ENCODE measurements at regions not wholly inside any gene's neighbourhood (a gene's known extent, or its start where the extent isn't known, plus 50 kb on each side); places are given as distances from the start of the nearest gene placed in this dataset.
"Not testable (repeated sequence)": the region's sequence is repeated elsewhere in the genome, so short reads cannot be mapped to it uniquely, and the experiment has no call there.

GRCh38 chr17:77802811-77803220 is 155.7 kb upstream of the TNRC6C start:
- H3K36me3 ChIP-seq = no peaks in the 10 kb centered on the region
- H3K4me3 ChIP-seq (ENCODE audit: low read depth in 1 of 2, low read length in 1 of 2) = no peak overlapping the region
- TF ChIP-seq CTCF (IDR thresholded peaks at IDR 0.05) = no peak
- H3K9me3 ChIP-seq = no peaks in the 10 kb centered on the region
- H3K27me3 ChIP-seq = peaks cover 66% of the 10 kb centered on the region
- H3K4me1 ChIP-seq (ENCODE audit: control insufficient read depth in 1 of 2, insufficient read depth in 1 of 2, low read depth in 1 of 2, low read length in 1 of 2) = no peaks in the 10 kb centered on the region
- no peak overlapping the region for H3K27ac ChIP-seq

GRCh38 chr17:77803726-77804125 is 154.8 kb upstream of the TNRC6C start:
- Histone ChIP-seq H3K27me3 (peaks cover 58% of the 10 kb centered on the region), H3K4me3 (ENCODE audit: low read depth in 1 of 2, low read length in 1 of 2) (no peak overlapping the region), H3K27ac (no peak overlapping the region), H3K9me3 (no peaks in the 10 kb centered on the region), H3K4me1 (ENCODE audit: control insufficient read depth in 1 of 2, insufficient read depth in 1 of 2, low read depth in 1 of 2, low read length in 1 of 2) (no peaks in the 10 kb centered on the region), H3K36me3 (no peaks in the 10 kb centered on the region)
- TF ChIP-seq CTCF (IDR thresholded peaks at IDR 0.05) = no peak

GRCh38 chr17:77804796-77805426 is 153.6 kb upstream of the TNRC6C start:
- H3K4me3 ChIP-seq (ENCODE audit: low read depth in 1 of 2, low read length in 1 of 2) = no peak overlapping the region
- H3K4me1 ChIP-seq (ENCODE audit: control insufficient read depth in 1 of 2, insufficient read depth in 1 of 2, low read depth in 1 of 2, low read length in 1 of 2) = no peaks in the 10 kb centered on the region
- H3K9me3 ChIP-seq = no peaks in the 10 kb centered on the region
- H3K36me3 ChIP-seq = no peaks in the 10 kb centered on the region
- no peak for TF ChIP-seq CTCF (IDR thresholded peaks at IDR 0.05)
- H3K27ac ChIP-seq = no peak overlapping the region
- peaks cover 52% of the 10 kb centered on the region for H3K27me3 ChIP-seq

GRCh38 chr17:77805970-77806369 is 152.5 kb upstream of the TNRC6C start:
- not testable (repeated sequence) for H3K4me1 ChIP-seq (ENCODE audit: control insufficient read depth in 1 of 2, insufficient read depth in 1 of 2, low read depth in 1 of 2, low read length in 1 of 2); H3K36me3 ChIP-seq; H3K27ac ChIP-seq; H3K4me3 ChIP-seq (ENCODE audit: low read depth in 1 of 2, low read length in 1 of 2); H3K9me3 ChIP-seq
- H3K27me3 ChIP-seq = peaks cover 43% of the 10 kb centered on the region

GRCh38 chr17:77807051-77807745 is 151.3 kb upstream of the TNRC6C start:
- Histone ChIP-seq H3K27me3 (peaks cover 31% of the 10 kb centered on the region), H3K4me3 (ENCODE audit: low read depth in 1 of 2, low read length in 1 of 2) (no peak overlapping the region), H3K4me1 (ENCODE audit: control insufficient read depth in 1 of 2, insufficient read depth in 1 of 2, low read depth in 1 of 2, low read length in 1 of 2) (no peaks in the 10 kb centered on the region), H3K36me3 (no peaks in the 10 kb centered on the region), H3K9me3 (no peaks in the 10 kb centered on the region), H3K27ac (no peak overlapping the region)
- no peak for TF ChIP-seq CTCF (IDR thresholded peaks at IDR 0.05)

- no peaks in the 10 kb centered on the region for H3K9me3 ChIP-seq
- H3K36me3 ChIP-seq = no peaks in the 10 kb centered on the region
- TF ChIP-seq CTCF (IDR thresholded peaks at IDR 0.05) = no peak
- peaks cover 24% of the 10 kb centered on the region for H3K27me3 ChIP-seq
- H3K27ac ChIP-seq = no peak overlapping the region
- no peak overlapping the region for H3K4me3 ChIP-seq (ENCODE audit: low read depth in 1 of 2, low read length in 1 of 2)
- no peaks in the 10 kb centered on the region for H3K4me1 ChIP-seq (ENCODE audit: control insufficient read depth in 1 of 2, insufficient read depth in 1 of 2, low read depth in 1 of 2, low read length in 1 of 2)
These were observed 150.6 kb upstream of the TNRC6C start for GRCh38 chr17:77807746-77808441.

All from neutrophil (primary cell).